ENCODE measurements at regions not wholly inside any gene's neighbourhood (a gene's known extent, or its start where the extent isn't known, plus 50 kb on each side); places are given as distances from the start of the nearest gene placed in this dataset.

- Histone ChIP-seq H3K36me3 (replicated peaks in 1 of 2; ENCODE audit: control insufficient read depth in 2 of 2, insufficient read depth in 2 of 2, low read length in 2 of 2) (no peaks in the 10 kb centered on the region), H2BK12ac (ENCODE audit: low read length) (no peak overlapping the region), H2AFZ (ENCODE audit: low read length) (no peak overlapping the region), H3K23ac (ENCODE audit: low read depth, low read length, poor library complexity) (no peak overlapping the region), H4K8ac (ENCODE audit: low read depth, low read length) (no peak overlapping the region), H3K9ac (ENCODE audit: low read depth, low read length, poor library complexity) (no peak overlapping the region), H3K4ac (ENCODE audit: low read length) (no peak overlapping the region), H2BK15ac (ENCODE audit: low read length) (no peak overlapping the region), H2AK5ac (ENCODE audit: low read depth, low read length) (no peak overlapping the region), H3K4me3 (ENCODE audit: low read length in 2 of 2) (no peak overlapping the region), H2BK120ac (ENCODE audit: low read depth, low read length) (no peak overlapping the region), H4K91ac (ENCODE audit: low read depth, low read length, poor library complexity) (no peak overlapping the region), H3K27me3 (ENCODE audit: control insufficient read depth in 3 of 3, insufficient read depth in 3 of 3, low read depth in 1 of 3, low read length in 3 of 3) (no peaks in the 10 kb centered on the region), H3K18ac (ENCODE audit: low read length) (no peak overlapping the region), H3K79me1 (ENCODE audit: low read depth, low read length) (no peaks in the 10 kb centered on the region), H3K4me2 (ENCODE audit: insufficient read depth, low read length, poor library complexity, severe bottlenecking) (no peak overlapping the region), H3K4me1 (ENCODE audit: control insufficient read depth in 2 of 2, insufficient read depth in 1 of 2, low read depth in 1 of 2, low read length in 2 of 2) (peaks cover 0 to 1% of the 10 kb centered on the region in 2 donors), H3K9me3 (replicated peaks in 1 of 2; ENCODE audit: control insufficient read depth in 2 of 2, insufficient read depth in 1 of 2, low read depth in 1 of 2, low read length in 2 of 2) (no peaks in the 10 kb centered on the region), H2BK5ac (ENCODE audit: low read length) (no peak overlapping the region), H3K14ac (ENCODE audit: low read length) (no peak overlapping the region), H3K27ac (replicated peaks; ENCODE audit: low read length) (no peak overlapping the region)
- no CpG with 5 or more reads among the region's 1 CpG for WGBS, 2 donors (ENCODE audit: extremely low coverage in 2 of 2, insufficient read length in 2 of 2, insufficient replicate concordance in 1 of 2)
- no peak for DNase-seq (ENCODE audit: low spot score)
These were observed 368.9 kb upstream of the TNP1 start for GRCh38 chr2:217228732-217229131.

GRCh38 chr2:217227794-217228193, 367.9 kb upstream of the TNP1 start:
- Histone ChIP-seq H3K27me3 (ENCODE audit: control insufficient read depth in 3 of 3, insufficient read depth in 3 of 3, low read depth in 1 of 3, low read length in 3 of 3) (no peaks in the 10 kb centered on the region), H3K4ac (ENCODE audit: low read length) (no peak overlapping the region), H3K9me3 (replicated peaks in 1 of 2; ENCODE audit: control insufficient read depth in 2 of 2, insufficient read depth in 1 of 2, low read depth in 1 of 2, low read length in 2 of 2) (no peaks in the 10 kb centered on the region), H3K9ac (ENCODE audit: low read depth, low read length, poor library complexity) (no peak overlapping the region), H3K23ac (ENCODE audit: low read depth, low read length, poor library complexity) (no peak overlapping the region), H2AK5ac (ENCODE audit: low read depth, low read length) (no peak overlapping the region), H3K36me3 (replicated peaks in 1 of 2; ENCODE audit: control insufficient read depth in 2 of 2, insufficient read depth in 2 of 2, low read length in 2 of 2) (no peaks in the 10 kb centered on the region), H3K18ac (ENCODE audit: low read length) (no peak overlapping the region), H3K27ac (replicated peaks; ENCODE audit: low read length) (no peak overlapping the region), H2AFZ (ENCODE audit: low read length) (no peak overlapping the region), H3K4me2 (ENCODE audit: insufficient read depth, low read length, poor library complexity, severe bottlenecking) (no peak overlapping the region), H3K4me3 (ENCODE audit: low read length in 2 of 2) (no peak overlapping the region), H3K14ac (ENCODE audit: low read length) (no peak overlapping the region), H3K4me1 (ENCODE audit: control insufficient read depth in 2 of 2, insufficient read depth in 1 of 2, low read depth in 1 of 2, low read length in 2 of 2) (peaks cover 0 to 1% of the 10 kb centered on the region in 2 donors), H2BK15ac (ENCODE audit: low read length) (no peak overlapping the region), H2BK12ac (ENCODE audit: low read length) (no peak overlapping the region), H2BK5ac (ENCODE audit: low read length) (no peak overlapping the region), H2BK120ac (ENCODE audit: low read depth, low read length) (no peak overlapping the region), H4K8ac (ENCODE audit: low read depth, low read length) (no peak overlapping the region), H4K91ac (ENCODE audit: low read depth, low read length, poor library complexity) (no peak overlapping the region), H3K79me1 (ENCODE audit: low read depth, low read length) (no peaks in the 10 kb centered on the region)
- DNase-seq (ENCODE audit: low spot score), result no peak
- 100% methylated on average over 2 of the region's 5 CpGs; no CpG with 5 or more reads in 1 of the 2 donors for WGBS, 2 donors (ENCODE audit: extremely low coverage in 2 of 2, insufficient read length in 2 of 2, insufficient replicate concordance in 1 of 2)

DNA sequence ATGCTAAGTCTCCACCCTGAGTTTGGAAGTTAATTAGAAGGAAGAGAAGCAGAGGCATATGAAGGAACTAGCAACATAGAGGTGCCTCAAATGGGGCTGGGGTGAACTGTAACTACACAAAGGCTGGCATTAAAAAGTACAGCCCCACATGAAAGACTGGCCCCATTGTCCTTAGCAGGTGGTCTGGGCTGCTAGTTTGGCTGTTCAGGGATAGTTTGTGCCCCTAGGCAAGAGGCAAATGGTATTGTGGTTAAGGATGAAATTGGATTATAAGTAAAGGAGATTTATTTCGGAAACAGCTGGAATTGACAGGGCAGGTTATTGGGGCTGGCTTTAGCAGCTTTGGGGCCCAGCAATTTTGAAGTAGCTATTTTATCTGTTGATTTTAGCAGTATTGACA, 365.7 kb upstream of the TNP1 start:
- H2AFZ ChIP-seq (ENCODE audit: low read length), result no peak overlapping the region
- WGBS, 2 donors (ENCODE audit: extremely low coverage in 2 of 2, insufficient read length in 2 of 2, insufficient replicate concordance in 1 of 2), result 100% methylated on average over 1 of the region's 1 CpG; no CpG with 5 or more reads in 1 of the 2 donors

GRCh38 chr2:217223222-217223930, 363.5 kb upstream of the TNP1 start:
- Histone ChIP-seq H3K9me3 (replicated peaks in 1 of 2; ENCODE audit: control insufficient read depth in 2 of 2, insufficient read depth in 1 of 2, low read depth in 1 of 2, low read length in 2 of 2) (no peaks in the 10 kb centered on the region), H3K23ac (ENCODE audit: low read depth, low read length, poor library complexity) (no peak overlapping the region), H2BK15ac (ENCODE audit: low read length) (no peak overlapping the region), H3K9ac (ENCODE audit: low read depth, low read length, poor library complexity) (no peak overlapping the region), H3K4me2 (ENCODE audit: insufficient read depth, low read length, poor library complexity, severe bottlenecking) (no peak overlapping the region), H3K4ac (ENCODE audit: low read length) (no peak overlapping the region), H3K4me3 (ENCODE audit: low read length in 2 of 2) (no peak overlapping the region), H2BK5ac (ENCODE audit: low read length) (no peak overlapping the region), H2AFZ (ENCODE audit: low read length) (peak overlapping the region; percentile 1), H3K18ac (ENCODE audit: low read length) (no peak overlapping the region), H2BK12ac (ENCODE audit: low read length) (no peak overlapping the region), H4K8ac (ENCODE audit: low read depth, low read length) (no peak overlapping the region), H3K27me3 (ENCODE audit: control insufficient read depth in 3 of 3, insufficient read depth in 3 of 3, low read depth in 1 of 3, low read length in 3 of 3) (no peaks in the 10 kb centered on the region), H3K79me1 (ENCODE audit: low read depth, low read length) (no peaks in the 10 kb centered on the region), H3K36me3 (replicated peaks in 1 of 2; ENCODE audit: control insufficient read depth in 2 of 2, insufficient read depth in 2 of 2, low read length in 2 of 2) (no peaks in the 10 kb centered on the region), H3K14ac (ENCODE audit: low read length) (no peak overlapping the region), H4K91ac (ENCODE audit: low read depth, low read length, poor library complexity) (no peak overlapping the region), H2BK120ac (ENCODE audit: low read depth, low read length) (no peak overlapping the region), H2AK5ac (ENCODE audit: low read depth, low read length) (no peak overlapping the region), H3K27ac (replicated peaks; ENCODE audit: low read length) (no peak overlapping the region), H3K4me1 (ENCODE audit: control insufficient read depth in 2 of 2, insufficient read depth in 1 of 2, low read depth in 1 of 2, low read length in 2 of 2) (peaks cover 0 to 1% of the 10 kb centered on the region in 2 donors)
- WGBS, 2 donors (ENCODE audit: extremely low coverage in 2 of 2, insufficient read length in 2 of 2, insufficient replicate concordance in 1 of 2), result no CpG with 5 or more reads among the region's 8 CpGs
- no peak for DNase-seq (ENCODE audit: low spot score)

More for the DNA sequence above, 365.7 kb upstream of the TNP1 start:
- Histone ChIP-seq H3K4me3 (ENCODE audit: low read length in 2 of 2) (no peak overlapping the region), H2AK5ac (ENCODE audit: low read depth, low read length) (no peak overlapping the region), H3K18ac (ENCODE audit: low read length) (no peak overlapping the region), H3K9me3 (replicated peaks in 1 of 2; ENCODE audit: control insufficient read depth in 2 of 2, insufficient read depth in 1 of 2, low read depth in 1 of 2, low read length in 2 of 2) (no peaks in the 10 kb centered on the region), H3K23ac (ENCODE audit: low read depth, low read length, poor library complexity) (no peak overlapping the region), H3K4me2 (ENCODE audit: insufficient read depth, low read length, poor library complexity, severe bottlenecking) (no peak overlapping the region), H3K4me1 (ENCODE audit: control insufficient read depth in 2 of 2, insufficient read depth in 1 of 2, low read depth in 1 of 2, low read length in 2 of 2) (peaks cover 0 to 1% of the 10 kb centered on the region in 2 donors), H3K79me1 (ENCODE audit: low read depth, low read length) (no peaks in the 10 kb centered on the region), H2BK120ac (ENCODE audit: low read depth, low read length) (no peak overlapping the region), H3K14ac (ENCODE audit: low read length) (no peak overlapping the region), H3K27ac (replicated peaks; ENCODE audit: low read length) (no peak overlapping the region), H3K36me3 (replicated peaks in 1 of 2; ENCODE audit: control insufficient read depth in 2 of 2, insufficient read depth in 2 of 2, low read length in 2 of 2) (no peaks in the 10 kb centered on the region), H3K27me3 (ENCODE audit: control insufficient read depth in 3 of 3, insufficient read depth in 3 of 3, low read depth in 1 of 3, low read length in 3 of 3) (no peaks in the 10 kb centered on the region), H2BK5ac (ENCODE audit: low read length) (no peak overlapping the region), H2BK12ac (ENCODE audit: low read length) (no peak overlapping the region), H2BK15ac (ENCODE audit: low read length) (no peak overlapping the region), H4K91ac (ENCODE audit: low read depth, low read length, poor library complexity) (no peak overlapping the region), H4K8ac (ENCODE audit: low read depth, low read length) (no peak overlapping the region), H3K9ac (ENCODE audit: low read depth, low read length, poor library complexity) (no peak overlapping the region), H3K4ac (ENCODE audit: low read length) (no peak overlapping the region)
- DNase-seq (ENCODE audit: low spot score), result no peak

Data from neuronal stem cell (in vitro differentiated cells).